Neural crest cell (in vitro differentiated cells): ENCODE measurements at regions not wholly inside any gene's neighbourhood (a gene's known extent, or its start where the extent isn't known, plus 50 kb on each side); places are given as distances from the start of the nearest gene placed in this dataset.

Experiments used
- DNase-seq: peaks from one replicate; pipeline ENCODE4 v3.0.0; 2021; ENCODE audit warnings: low read depth, mixed read lengths, low spot score
- H3K27ac Mint-ChIP-seq: one replicate; pipeline ENCODE4 v1.8.0; 2021; ENCODE audit warnings: mild to moderate bottlenecking, mixed read lengths; ENCODE audit not compliant: unreplicated experiment
- H3K27me3 Mint-ChIP-seq: 2 replicates; pipeline ENCODE4 v1.8.0; 2021; ENCODE audit warnings: low read depth, mild to moderate bottlenecking, mixed read lengths
- H3K36me3 Mint-ChIP-seq: 2 replicates; pipeline ENCODE4 v1.8.0; 2021; ENCODE audit warnings: low read depth, mild to moderate bottlenecking, mixed read lengths
- H3K4me1 Mint-ChIP-seq: 2 replicates; pipeline ENCODE4 v1.8.0; 2021; ENCODE audit warnings: mixed read lengths
- H3K4me3 Mint-ChIP-seq: one replicate; pipeline ENCODE4 v1.8.0; 2021; ENCODE audit warnings: mild to moderate bottlenecking, mixed read lengths
- H3K9me3 Mint-ChIP-seq: 2 replicates; pipeline ENCODE4 v1.8.0; 2021; ENCODE audit warnings: mixed read lengths
- CTCF ChIP-seq: fragments of 200-600 bp; sonication (generic); conservative IDR thresholded peaks from 2 replicates; pipeline ENCODE4 v1.5.0; 2021; ENCODE audit warnings: antibody characterized with exemption, mild to moderate bottlenecking

DNA sequence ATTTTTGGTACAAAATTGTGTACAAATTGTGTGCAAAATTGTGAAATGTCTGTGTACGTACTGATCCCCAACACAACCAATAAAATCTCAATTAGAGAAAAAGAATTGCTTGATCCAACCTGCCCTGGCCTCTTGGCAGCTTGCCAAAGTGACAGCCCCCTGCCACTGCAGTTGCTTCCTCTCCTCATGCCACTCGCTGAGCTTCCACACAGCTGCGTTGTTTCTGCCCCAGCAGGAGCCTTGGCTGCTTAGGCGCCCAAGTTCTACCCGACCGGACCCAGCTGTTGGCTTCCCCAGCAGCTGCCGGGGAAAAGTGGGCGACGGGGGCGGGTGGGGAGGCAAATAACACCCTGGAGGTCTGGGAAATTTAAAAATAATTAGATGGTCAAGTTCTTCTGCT lies 171.8 kb upstream of the ATF7IP start:
- Mint-ChIP-seq H3K4me1 (no peaks in the 10 kb centered on the region), H3K27me3 (no peaks in the 10 kb centered on the region), H3K4me3 (no peak overlapping the region), H3K36me3 (no peaks in the 10 kb centered on the region), H3K27ac (no peak overlapping the region), H3K9me3 (no peaks in the 10 kb centered on the region)
- no peak for TF ChIP-seq CTCF
- DNase-seq, result no peak

- no peak for TF ChIP-seq CTCF
- Mint-ChIP-seq H3K9me3 (no peaks in the 10 kb centered on the region), H3K27ac (no peak overlapping the region), H3K36me3 (no peaks in the 10 kb centered on the region), H3K4me3 (no peak overlapping the region), H3K4me1 (no peaks in the 10 kb centered on the region), H3K27me3 (no peaks in the 10 kb centered on the region)
- DNase-seq, result no peak
Measured at GRCh38 chr12:14194572-14194971, 170.9 kb upstream of the ATF7IP start.

- Mint-ChIP-seq H3K27ac (no peak overlapping the region), H3K27me3 (no peaks in the 10 kb centered on the region), H3K4me3 (no peak overlapping the region), H3K9me3 (no peaks in the 10 kb centered on the region), H3K4me1 (no peaks in the 10 kb centered on the region), H3K36me3 (no peaks in the 10 kb centered on the region)
- TF ChIP-seq CTCF, result no peak
- DNase-seq, result no peak
Measured at GRCh38 chr12:14199455-14200198, 165.9 kb upstream of the ATF7IP start.

- no peak for DNase-seq
- no peaks in the 10 kb centered on the region for H3K9me3 Mint-ChIP-seq
- H3K4me3 Mint-ChIP-seq, result no peak overlapping the region
- no peak overlapping the region for H3K27ac Mint-ChIP-seq
- no peak for TF ChIP-seq CTCF
- H3K4me1 Mint-ChIP-seq, result no peaks in the 10 kb centered on the region
- H3K27me3 Mint-ChIP-seq, result no peaks in the 10 kb centered on the region
- H3K36me3 Mint-ChIP-seq, result no peaks in the 10 kb centered on the region
Measured at GRCh38 chr12:14200598-14200997, 164.9 kb upstream of the ATF7IP start.

DNA sequence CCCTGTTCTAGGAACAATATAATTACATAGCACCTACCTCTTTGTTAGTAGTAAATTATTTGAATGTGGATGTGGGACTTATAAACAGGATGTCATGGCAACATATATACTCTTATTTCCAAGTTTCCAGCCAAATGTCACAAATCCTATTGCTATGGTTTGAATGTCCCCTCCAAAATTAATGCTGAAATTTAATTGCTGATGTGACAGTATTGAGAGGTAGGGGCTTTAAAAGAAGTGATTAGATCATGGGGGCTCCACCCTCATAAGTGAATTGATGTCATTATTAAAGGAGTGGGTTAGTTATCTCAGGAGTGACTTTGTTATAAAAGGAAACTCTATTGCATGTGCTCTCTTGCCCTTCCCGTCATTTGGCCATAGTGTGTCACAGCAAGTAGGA lies 164.2 kb upstream of the ATF7IP start:
- Mint-ChIP-seq H3K4me3 (no peak overlapping the region), H3K27ac (no peak overlapping the region), H3K9me3 (peaks cover under 1% of the 10 kb centered on the region), H3K36me3 (no peaks in the 10 kb centered on the region), H3K4me1 (no peaks in the 10 kb centered on the region), H3K27me3 (no peaks in the 10 kb centered on the region)
- DNase-seq, result no peak
- TF ChIP-seq CTCF, result no peak
